ENCODE measurements at regions not wholly inside any gene's neighbourhood (a gene's known extent, or its start where the extent isn't known, plus 50 kb on each side); places are given as distances from the start of the nearest gene placed in this dataset.
"Not testable (repeated sequence)": the region's sequence is repeated elsewhere in the genome, so short reads cannot be mapped to it uniquely, and the experiment has no call there.

DNA sequence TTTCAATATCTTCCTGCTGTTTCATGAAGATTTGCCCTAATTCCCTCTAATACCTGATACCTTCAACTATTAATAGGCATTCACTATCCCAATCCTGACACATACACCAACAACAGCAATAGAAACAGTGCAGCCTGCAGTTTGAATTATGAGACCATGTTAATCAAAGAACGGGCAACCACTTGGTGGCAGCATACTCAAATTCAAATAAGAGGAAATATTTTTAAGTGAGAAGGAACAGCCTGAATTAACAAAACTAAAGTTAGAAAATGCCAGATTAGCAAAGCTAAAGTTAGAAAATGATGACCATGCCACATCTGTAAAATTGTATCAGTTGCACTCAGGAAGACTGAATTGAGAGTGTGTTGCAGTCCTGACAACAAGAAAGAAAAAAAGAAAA is 204.9 kb downstream of the SMARCA1 start:
- intact Hi-C loops (cut with DNase I): no loop called here
- no peak overlapping the region for H3K9ac ChIP-seq (ENCODE audit: low read length in 3 of 3)
- no peaks in the 10 kb centered on the region for H3K4me1 ChIP-seq (ENCODE audit: control insufficient read depth in 2 of 3, insufficient read depth in 2 of 3, low read depth in 1 of 3, low read length in 3 of 3)
- H3K36me3 ChIP-seq (ENCODE audit: control insufficient read depth in 2 of 3, insufficient read depth in 3 of 3, low read length in 3 of 3): no peaks in the 10 kb centered on the region
- H3K27ac ChIP-seq (ENCODE audit: low read depth in 2 of 2, low read length in 2 of 2): no peak overlapping the region
- peak in 1 of 5 donors; percentile 18 for DNase-seq
- H3K27me3 ChIP-seq (ENCODE audit: control insufficient read depth, insufficient read depth, low read length): no peaks in the 10 kb centered on the region
- H3K9me3 ChIP-seq (ENCODE audit: control insufficient read depth in 2 of 3, insufficient read depth in 1 of 3, low read length in 3 of 3): no peaks in the 10 kb centered on the region
- H3K4me3 ChIP-seq (ENCODE audit: low read length in 3 of 3): no peak overlapping the region
- no peak for FAIRE-seq
- TF ChIP-seq, protein P1, sequence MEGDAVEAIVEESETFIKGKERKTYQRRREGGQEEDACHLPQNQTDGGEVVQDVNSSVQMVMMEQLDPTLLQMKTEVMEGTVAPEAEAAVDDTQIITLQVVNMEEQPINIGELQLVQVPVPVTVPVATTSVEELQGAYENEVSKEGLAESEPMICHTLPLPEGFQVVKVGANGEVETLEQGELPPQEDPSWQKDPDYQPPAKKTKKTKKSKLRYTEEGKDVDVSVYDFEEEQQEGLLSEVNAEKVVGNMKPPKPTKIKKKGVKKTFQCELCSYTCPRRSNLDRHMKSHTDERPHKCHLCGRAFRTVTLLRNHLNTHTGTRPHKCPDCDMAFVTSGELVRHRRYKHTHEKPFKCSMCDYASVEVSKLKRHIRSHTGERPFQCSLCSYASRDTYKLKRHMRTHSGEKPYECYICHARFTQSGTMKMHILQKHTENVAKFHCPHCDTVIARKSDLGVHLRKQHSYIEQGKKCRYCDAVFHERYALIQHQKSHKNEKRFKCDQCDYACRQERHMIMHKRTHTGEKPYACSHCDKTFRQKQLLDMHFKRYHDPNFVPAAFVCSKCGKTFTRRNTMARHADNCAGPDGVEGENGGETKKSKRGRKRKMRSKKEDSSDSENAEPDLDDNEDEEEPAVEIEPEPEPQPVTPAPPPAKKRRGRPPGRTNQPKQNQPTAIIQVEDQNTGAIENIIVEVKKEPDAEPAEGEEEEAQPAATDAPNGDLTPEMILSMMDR (IDR thresholded peaks at IDR 0.05; ENCODE audit: borderline replicate concordance, extremely low read depth, insufficient read depth): no peak

DNA sequence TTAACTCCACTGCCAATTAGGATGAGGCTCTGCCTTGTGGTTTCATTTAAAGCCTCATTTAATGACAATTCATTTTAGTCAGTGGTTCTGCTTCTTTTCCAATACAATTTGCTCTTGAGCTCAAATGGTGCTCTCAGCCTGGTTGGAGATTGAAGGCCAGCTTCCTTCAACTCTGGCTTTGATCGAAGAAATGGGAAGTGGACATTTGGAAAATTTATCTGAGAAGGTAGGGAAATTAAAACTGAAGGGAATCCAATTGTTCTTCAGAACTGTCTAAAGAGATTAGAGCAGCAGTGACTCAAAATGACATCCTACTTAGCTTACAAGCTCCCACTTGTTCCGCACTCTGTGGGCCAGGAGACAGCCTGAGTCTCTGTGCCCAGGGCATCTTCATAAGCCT is 206.8 kb downstream of the SMARCA1 start:
- intact Hi-C loops (cut with DNase I): no loop called here
- no peaks in the 10 kb centered on the region for H3K4me1 ChIP-seq (ENCODE audit: control insufficient read depth in 2 of 3, insufficient read depth in 2 of 3, low read depth in 1 of 3, low read length in 3 of 3)
- no peak overlapping the region for H3K4me3 ChIP-seq (ENCODE audit: low read length in 3 of 3)
- H3K27me3 ChIP-seq (ENCODE audit: control insufficient read depth, insufficient read depth, low read length): no peaks in the 10 kb centered on the region
- no peaks in the 10 kb centered on the region for H3K9me3 ChIP-seq (ENCODE audit: control insufficient read depth in 2 of 3, insufficient read depth in 1 of 3, low read length in 3 of 3)
- DNase-seq (no peak), FAIRE-seq (no peak)
- H3K27ac ChIP-seq (ENCODE audit: low read depth in 2 of 2, low read length in 2 of 2): no peak overlapping the region
- TF ChIP-seq, protein P1 (IDR thresholded peaks at IDR 0.05; ENCODE audit: borderline replicate concordance, extremely low read depth, insufficient read depth): no peak
- no peaks in the 10 kb centered on the region for H3K36me3 ChIP-seq (ENCODE audit: control insufficient read depth in 2 of 3, insufficient read depth in 3 of 3, low read length in 3 of 3)
- H3K9ac ChIP-seq (ENCODE audit: low read length in 3 of 3): no peak overlapping the region

DNA sequence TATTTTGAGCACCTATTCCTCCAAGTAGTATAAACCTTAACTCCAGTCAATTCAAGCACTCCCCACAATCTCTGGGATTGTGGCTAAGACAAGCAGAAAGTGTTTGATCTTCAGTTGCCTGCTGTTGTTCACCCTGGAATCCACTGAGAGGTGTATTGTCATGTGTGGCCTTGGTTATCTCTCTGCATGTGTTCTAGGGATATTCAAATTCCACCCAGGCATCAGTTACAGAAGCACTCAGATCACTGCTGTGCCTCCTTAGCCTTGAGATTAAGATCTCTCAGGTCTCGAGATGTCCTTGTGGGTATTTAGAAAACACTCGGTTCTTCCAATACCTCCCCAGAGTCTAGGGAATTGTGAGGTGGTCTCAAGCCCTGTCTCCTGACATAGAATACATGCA is 213.3 kb downstream of the SMARCA1 start:
- Histone ChIP-seq H3K9ac (ENCODE audit: low read length in 3 of 3) (no peak overlapping the region), H3K27ac (ENCODE audit: low read depth in 2 of 2, low read length in 2 of 2) (no peak overlapping the region)

DNA sequence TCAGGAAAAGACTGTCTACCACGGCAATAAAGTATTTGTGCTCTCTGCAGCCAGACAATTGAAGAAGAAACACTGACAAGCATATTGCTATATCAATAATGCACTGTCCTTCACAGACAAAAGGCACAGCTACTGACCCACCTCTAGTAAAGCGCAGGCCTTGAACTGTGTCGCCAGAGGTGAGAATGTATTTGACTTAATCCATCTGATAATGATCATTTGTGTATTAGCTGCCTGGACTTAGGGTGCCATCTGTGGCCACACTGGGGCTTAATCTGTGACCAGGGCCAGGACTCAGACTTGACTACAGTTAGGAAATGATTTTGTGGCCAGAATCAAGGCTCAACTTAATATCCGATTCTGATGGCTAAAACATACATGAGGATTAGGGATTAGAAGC is 260.4 kb downstream of the SMARCA1 start:
- FAIRE-seq (no peak), DNase-seq (no peak)

More for the DNA sequence above, 213.3 kb downstream of the SMARCA1 start:
- TF ChIP-seq, protein P1 (IDR thresholded peaks at IDR 0.05; ENCODE audit: borderline replicate concordance, extremely low read depth, insufficient read depth): no peak
- no peaks in the 10 kb centered on the region for H3K9me3 ChIP-seq (ENCODE audit: control insufficient read depth in 2 of 3, insufficient read depth in 1 of 3, low read length in 3 of 3)
- FAIRE-seq (no peak), DNase-seq (no peak)
- H3K36me3 ChIP-seq (ENCODE audit: control insufficient read depth in 2 of 3, insufficient read depth in 3 of 3, low read length in 3 of 3): no peaks in the 10 kb centered on the region
- no peaks in the 10 kb centered on the region for H3K4me1 ChIP-seq (ENCODE audit: control insufficient read depth in 2 of 3, insufficient read depth in 2 of 3, low read depth in 1 of 3, low read length in 3 of 3)
- no peak overlapping the region for H3K4me3 ChIP-seq (ENCODE audit: low read length in 3 of 3)
- intact Hi-C loops (cut with DNase I): no loop called here
- no peaks in the 10 kb centered on the region for H3K27me3 ChIP-seq (ENCODE audit: control insufficient read depth, insufficient read depth, low read length)

DNA sequence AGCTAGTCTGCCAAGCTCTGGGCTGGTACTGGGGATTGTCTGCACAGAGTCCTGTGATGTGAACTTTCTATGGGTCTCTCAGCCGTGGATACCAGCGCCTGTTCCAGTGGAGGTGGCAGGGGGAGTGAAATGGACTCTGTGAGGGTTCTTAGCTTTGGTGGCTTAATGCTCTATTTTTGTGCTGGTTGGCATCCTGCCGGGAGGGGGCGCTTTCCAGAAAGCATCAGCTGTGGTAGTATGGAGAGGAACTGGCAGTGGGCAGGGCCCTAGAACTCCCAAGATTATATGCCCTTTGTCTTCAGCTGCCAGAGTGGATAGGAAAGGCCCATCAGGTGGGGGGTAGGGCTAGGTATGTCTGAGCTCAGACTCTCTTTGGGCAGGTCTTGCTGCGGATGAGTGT is 267.8 kb downstream of the SMARCA1 start:
- H3K4me3 ChIP-seq (ENCODE audit: low read length in 3 of 3); H3K36me3 ChIP-seq (ENCODE audit: control insufficient read depth in 2 of 3, insufficient read depth in 3 of 3, low read length in 3 of 3); intact Hi-C loops (cut with DNase I); FAIRE-seq; H3K9ac ChIP-seq (ENCODE audit: low read length in 3 of 3); H3K4me1 ChIP-seq (ENCODE audit: control insufficient read depth in 2 of 3, insufficient read depth in 2 of 3, low read depth in 1 of 3, low read length in 3 of 3); H3K27me3 ChIP-seq (ENCODE audit: control insufficient read depth, insufficient read depth, low read length); H3K27ac ChIP-seq (ENCODE audit: low read depth in 2 of 2, low read length in 2 of 2); H3K9me3 ChIP-seq (ENCODE audit: control insufficient read depth in 2 of 3, insufficient read depth in 1 of 3, low read length in 3 of 3); DNase-seq: not testable (repeated sequence)

More for the DNA sequence above, 260.4 kb downstream of the SMARCA1 start:
- no peak overlapping the region for H3K27ac ChIP-seq (ENCODE audit: low read depth in 2 of 2, low read length in 2 of 2)
- H3K9ac ChIP-seq (ENCODE audit: low read length in 3 of 3): no peak overlapping the region
- no peaks in the 10 kb centered on the region for H3K9me3 ChIP-seq (ENCODE audit: control insufficient read depth in 2 of 3, insufficient read depth in 1 of 3, low read length in 3 of 3)
- H3K27me3 ChIP-seq (ENCODE audit: control insufficient read depth, insufficient read depth, low read length): no peaks in the 10 kb centered on the region
- TF ChIP-seq, protein P1 (IDR thresholded peaks at IDR 0.05; ENCODE audit: borderline replicate concordance, extremely low read depth, insufficient read depth): no peak
- H3K4me1 ChIP-seq (ENCODE audit: control insufficient read depth in 2 of 3, insufficient read depth in 2 of 3, low read depth in 1 of 3, low read length in 3 of 3): no peaks in the 10 kb centered on the region
- intact Hi-C loops (cut with DNase I): no loop called here
- H3K36me3 ChIP-seq (ENCODE audit: control insufficient read depth in 2 of 3, insufficient read depth in 3 of 3, low read length in 3 of 3): no peaks in the 10 kb centered on the region
- H3K4me3 ChIP-seq (ENCODE audit: low read length in 3 of 3): no peak overlapping the region

All from kidney (tissue), 13 donors.